Neural progenitor cell (in vitro differentiated cells): ENCODE measurements at regions not wholly inside any gene's neighbourhood (a gene's known extent, or its start where the extent isn't known, plus 50 kb on each side); places are given as distances from the start of the nearest gene placed in this dataset.

Source experiments
- EZH2 ChIP-seq: fragments of 200-600 bp; sonication (generic); IDR thresholded peaks from 2 replicates; pipeline ENCODE4 v1.6.1; 2017; ENCODE audit warnings: antibody characterized with exemption, mild to moderate bottlenecking, moderate library complexity
- TF ChIP-seq, protein P1 (sequence below): fragments of 200-600 bp; sonication (generic); IDR thresholded peaks from 2 replicates; pipeline ENCODE4 v1.5.1; 2017; ENCODE audit warnings: antibody characterized with exemption, mild to moderate bottlenecking

DNA sequence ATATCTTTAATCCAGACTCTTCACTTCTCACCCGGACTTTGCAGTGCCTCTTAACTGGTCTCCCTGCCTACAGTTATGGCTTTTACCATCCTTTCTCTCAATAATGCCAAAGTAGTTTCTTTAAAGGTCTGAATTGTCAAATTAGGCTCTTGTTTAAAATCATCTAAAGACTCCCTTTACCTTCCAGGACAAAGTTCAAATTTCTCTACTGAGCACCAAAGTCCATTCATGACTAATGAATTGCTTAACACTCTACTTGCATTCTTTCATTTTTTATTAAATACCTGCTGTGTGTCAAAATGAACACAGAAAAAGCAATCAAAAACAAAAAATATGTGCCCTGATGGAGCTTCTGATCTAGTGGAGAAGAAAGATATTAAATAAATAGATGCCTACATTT lies 472.4 kb upstream of the UBE2E2 start:
- TF ChIP-seq, protein P1, sequence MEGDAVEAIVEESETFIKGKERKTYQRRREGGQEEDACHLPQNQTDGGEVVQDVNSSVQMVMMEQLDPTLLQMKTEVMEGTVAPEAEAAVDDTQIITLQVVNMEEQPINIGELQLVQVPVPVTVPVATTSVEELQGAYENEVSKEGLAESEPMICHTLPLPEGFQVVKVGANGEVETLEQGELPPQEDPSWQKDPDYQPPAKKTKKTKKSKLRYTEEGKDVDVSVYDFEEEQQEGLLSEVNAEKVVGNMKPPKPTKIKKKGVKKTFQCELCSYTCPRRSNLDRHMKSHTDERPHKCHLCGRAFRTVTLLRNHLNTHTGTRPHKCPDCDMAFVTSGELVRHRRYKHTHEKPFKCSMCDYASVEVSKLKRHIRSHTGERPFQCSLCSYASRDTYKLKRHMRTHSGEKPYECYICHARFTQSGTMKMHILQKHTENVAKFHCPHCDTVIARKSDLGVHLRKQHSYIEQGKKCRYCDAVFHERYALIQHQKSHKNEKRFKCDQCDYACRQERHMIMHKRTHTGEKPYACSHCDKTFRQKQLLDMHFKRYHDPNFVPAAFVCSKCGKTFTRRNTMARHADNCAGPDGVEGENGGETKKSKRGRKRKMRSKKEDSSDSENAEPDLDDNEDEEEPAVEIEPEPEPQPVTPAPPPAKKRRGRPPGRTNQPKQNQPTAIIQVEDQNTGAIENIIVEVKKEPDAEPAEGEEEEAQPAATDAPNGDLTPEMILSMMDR, result no peak
- TF ChIP-seq EZH2, result no peak
